Stimulated activated naive CD4-positive, alpha-beta T cell (primary cell): ENCODE measurements at regions not wholly inside any gene's neighbourhood (a gene's known extent, or its start where the extent isn't known, plus 50 kb on each side); places are given as distances from the start of the nearest gene placed in this dataset.

Experiments used
- DNase-seq, 6 experiments: peaks; one replicate each; lab custom pipeline; 2025; lab: John Stamatoyannopoulos, UW

- no peak for DNase-seq
Measured at GRCh38 chr13:53144826-53145225, 116.2 kb downstream of the OLFM4 start.

- DNase-seq: no peak
Measured at GRCh38 chr13:53150568-53150967, 122.0 kb downstream of the OLFM4 start.

GRCh38 chr13:53151336-53152056 lies 122.9 kb downstream of the OLFM4 start:
- DNase-seq: no peak

GRCh38 chr13:53152057-53152421 lies 123.4 kb downstream of the OLFM4 start:
- DNase-seq: no peak

- DNase-seq: no peak
Measured at GRCh38 chr13:53158201-53158600, 129.6 kb downstream of the OLFM4 start.

- DNase-seq: no peak
Measured at GRCh38 chr13:53159431-53159830, 130.8 kb downstream of the OLFM4 start.

GRCh38 chr13:53160211-53160610 lies 131.6 kb downstream of the OLFM4 start:
- no peak for DNase-seq

GRCh38 chr13:53161251-53161650 lies 132.6 kb downstream of the OLFM4 start:
- DNase-seq: no peak

- DNase-seq: no peak
Measured at GRCh38 chr13:53165261-53165660, 136.6 kb downstream of the OLFM4 start.

- no peak for DNase-seq
Measured at GRCh38 chr13:53167561-53167960, 138.9 kb downstream of the OLFM4 start.

- DNase-seq: no peak
Measured at GRCh38 chr13:53170910-53171309, 142.3 kb downstream of the OLFM4 start.

- no peak for DNase-seq
Measured at GRCh38 chr13:53174545-53174944, 145.9 kb downstream of the OLFM4 start.

- no peak for DNase-seq
Measured at GRCh38 chr13:53180684-53181083, 152.1 kb downstream of the OLFM4 start.

- DNase-seq: no peak
Measured at GRCh38 chr13:53182724-53183123, 154.1 kb downstream of the OLFM4 start.

GRCh38 chr13:53188120-53188519 lies 159.5 kb downstream of the OLFM4 start:
- no peak for DNase-seq

- no peak for DNase-seq
Measured at GRCh38 chr13:53189162-53189561, 160.5 kb downstream of the OLFM4 start.

GRCh38 chr13:53191091-53191490 lies 162.5 kb downstream of the OLFM4 start:
- no peak for DNase-seq

- DNase-seq: no peak
Measured at GRCh38 chr13:53197424-53197823, 168.8 kb downstream of the OLFM4 start.

- DNase-seq: no peak
Measured at GRCh38 chr13:53198017-53198416, 169.4 kb downstream of the OLFM4 start.

GRCh38 chr13:53198736-53199135 lies 170.1 kb downstream of the OLFM4 start:
- no peak for DNase-seq

GRCh38 chr13:53200075-53200474 lies 171.5 kb downstream of the OLFM4 start:
- no peak for DNase-seq

- DNase-seq: no peak
Measured at GRCh38 chr13:53200498-53201453, 172.2 kb downstream of the OLFM4 start.
